ENCODE measurements at regions not wholly inside any gene's neighbourhood (a gene's known extent, or its start where the extent isn't known, plus 50 kb on each side); places are given as distances from the start of the nearest gene placed in this dataset.
"Not testable (repeated sequence)": the region's sequence is repeated elsewhere in the genome, so short reads cannot be mapped to it uniquely, and the experiment has no call there.

GRCh38 chr3:112765531-112765930 lies 81.1 kb downstream of the CD200R1L start:
- no peak for DNase-seq

DNA sequence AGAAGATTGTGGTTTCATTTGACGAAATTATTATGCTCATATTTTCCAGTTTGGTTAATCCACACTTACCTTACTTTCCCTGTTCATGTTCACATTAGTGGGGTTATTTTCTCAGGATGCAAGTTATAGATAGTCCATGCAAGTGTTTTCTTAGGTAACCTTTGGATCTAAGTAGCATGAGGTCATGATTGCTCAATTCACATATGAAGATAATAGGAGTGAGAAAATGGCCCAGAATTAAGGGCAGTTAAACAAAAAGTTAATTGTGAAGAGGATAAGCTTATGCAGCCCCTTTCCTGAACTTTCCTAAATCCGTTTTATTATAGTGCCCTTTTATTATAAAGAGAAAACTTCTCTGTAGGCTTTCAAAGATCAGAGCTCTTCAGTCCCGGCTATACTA lies 83.4 kb downstream of the CD200R1L start:
- DNase-seq = no peak

- DNase-seq = no peak
Measured at GRCh38 chr3:112761062-112761638, 85.5 kb downstream of the CD200R1L start.

DNA sequence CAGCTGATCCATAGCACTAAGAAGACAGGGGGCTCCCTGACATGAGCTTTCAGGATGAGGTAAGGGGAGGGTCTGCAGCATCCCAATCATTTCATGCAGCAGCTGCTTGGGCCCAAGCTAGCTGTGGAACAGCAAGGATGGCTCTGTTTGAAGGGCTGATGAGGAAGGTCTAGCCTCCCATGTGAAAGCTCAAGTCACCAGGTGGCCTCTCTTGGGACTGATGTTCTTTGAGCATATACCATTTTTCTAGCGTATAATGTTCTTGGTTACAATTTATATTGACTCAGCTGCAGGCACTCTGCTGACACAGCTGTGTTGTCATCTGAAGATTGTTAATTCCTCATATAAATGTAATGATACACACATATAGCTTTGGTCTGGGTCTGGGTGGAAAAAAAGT lies 87.0 kb downstream of the CD200R1L start:
- no peak for DNase-seq

DNA sequence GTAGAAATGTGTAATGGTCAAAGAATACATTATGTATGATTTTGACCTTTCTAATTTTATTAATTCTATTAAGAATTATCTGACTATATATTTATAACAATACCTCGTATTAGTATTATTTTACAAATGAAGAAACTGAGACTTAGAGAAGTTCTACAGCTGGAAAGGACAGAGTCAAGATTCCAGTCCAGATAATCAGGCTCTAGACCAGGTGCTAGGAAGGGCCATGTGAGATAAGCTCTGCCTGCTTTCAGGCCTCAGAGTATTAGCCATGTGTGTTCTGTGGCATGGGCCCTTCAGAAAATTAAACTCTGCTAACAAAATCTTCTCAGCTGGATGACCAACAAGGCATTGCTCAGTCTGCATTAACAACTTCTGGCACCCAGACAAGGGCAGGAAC lies 87.5 kb downstream of the CD200R1L start:
- no peak for DNase-seq

DNA sequence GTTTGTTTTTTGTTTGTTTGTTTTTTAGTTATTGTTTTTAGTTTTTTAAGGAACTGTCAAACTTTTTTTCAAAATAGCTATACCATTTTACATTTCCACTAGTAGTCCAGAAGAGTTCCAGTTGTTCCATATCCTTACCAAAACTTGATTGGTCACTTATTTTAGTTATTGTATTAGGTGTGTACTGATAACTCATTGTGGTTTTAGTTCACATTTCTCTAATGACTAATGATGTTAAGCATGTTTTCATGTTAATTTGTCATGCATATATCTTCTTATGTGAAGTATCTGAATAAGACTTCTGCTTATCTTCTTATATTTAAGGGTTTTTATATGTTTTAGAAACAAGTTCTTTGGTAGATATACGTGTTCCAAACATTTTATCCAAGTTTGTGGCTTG lies 89.5 kb downstream of the CD200R1L start:
- DNase-seq = no peak

- no peak for DNase-seq
Measured at GRCh38 chr3:112755845-112756613, 90.6 kb downstream of the CD200R1L start.

- not testable (repeated sequence) for DNase-seq
Measured at GRCh38 chr3:112755046-112755445, 91.6 kb downstream of the CD200R1L start.

DNA sequence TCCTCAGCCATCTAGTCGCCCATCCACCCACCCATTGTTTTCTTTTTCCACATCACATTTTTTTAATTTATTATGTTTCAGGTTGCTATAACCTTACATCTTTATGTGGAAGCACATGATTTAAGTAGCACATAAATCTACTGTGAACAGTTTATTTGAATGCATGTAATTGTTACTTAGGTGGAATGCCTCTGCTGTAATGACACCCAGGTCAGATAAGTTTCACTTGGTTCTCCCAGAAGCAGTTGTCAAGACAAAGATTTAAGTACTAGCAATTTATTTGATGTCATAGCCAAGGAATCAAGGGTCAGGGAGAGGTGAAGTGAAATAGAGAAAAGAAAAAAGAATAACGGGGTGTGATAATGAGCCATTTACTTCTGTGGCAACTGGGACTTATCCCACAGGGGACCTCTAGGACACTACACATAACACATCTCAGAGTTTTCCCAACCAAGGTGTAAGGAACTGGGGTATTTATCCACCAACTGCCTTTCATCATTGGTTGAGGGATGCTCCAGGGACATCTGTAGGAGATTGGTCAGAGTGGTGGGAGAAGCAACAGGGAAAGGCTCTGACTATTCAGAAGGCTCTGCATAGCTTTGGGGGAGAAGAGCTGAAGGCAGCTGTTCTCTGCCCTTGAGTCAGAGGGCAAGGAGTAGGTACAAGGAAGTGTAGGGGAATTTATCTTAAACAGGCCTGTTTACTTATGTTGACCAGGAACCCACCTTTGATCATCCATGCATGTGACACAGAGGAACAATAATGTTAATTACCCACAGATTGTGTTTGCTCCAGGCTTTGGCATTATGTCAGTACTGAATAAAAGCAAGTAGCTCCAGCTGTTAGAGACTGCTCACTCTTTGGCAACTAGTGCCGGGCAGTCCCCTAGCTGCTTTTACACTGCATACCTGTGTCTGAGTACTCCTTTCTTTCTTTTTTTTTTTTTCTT lies 94.8 kb downstream of the CD200R1L start:
- peak; percentile 69 for DNase-seq

- no peak for DNase-seq
Measured at GRCh38 chr3:112751061-112751460, 95.6 kb downstream of the CD200R1L start.

- DNase-seq = no peak
Measured at GRCh38 chr3:112747624-112748023, 99.0 kb downstream of the CD200R1L start.

GRCh38 chr3:112746675-112747280 lies 99.9 kb downstream of the CD200R1L start:
- DNase-seq = no peak

DNA sequence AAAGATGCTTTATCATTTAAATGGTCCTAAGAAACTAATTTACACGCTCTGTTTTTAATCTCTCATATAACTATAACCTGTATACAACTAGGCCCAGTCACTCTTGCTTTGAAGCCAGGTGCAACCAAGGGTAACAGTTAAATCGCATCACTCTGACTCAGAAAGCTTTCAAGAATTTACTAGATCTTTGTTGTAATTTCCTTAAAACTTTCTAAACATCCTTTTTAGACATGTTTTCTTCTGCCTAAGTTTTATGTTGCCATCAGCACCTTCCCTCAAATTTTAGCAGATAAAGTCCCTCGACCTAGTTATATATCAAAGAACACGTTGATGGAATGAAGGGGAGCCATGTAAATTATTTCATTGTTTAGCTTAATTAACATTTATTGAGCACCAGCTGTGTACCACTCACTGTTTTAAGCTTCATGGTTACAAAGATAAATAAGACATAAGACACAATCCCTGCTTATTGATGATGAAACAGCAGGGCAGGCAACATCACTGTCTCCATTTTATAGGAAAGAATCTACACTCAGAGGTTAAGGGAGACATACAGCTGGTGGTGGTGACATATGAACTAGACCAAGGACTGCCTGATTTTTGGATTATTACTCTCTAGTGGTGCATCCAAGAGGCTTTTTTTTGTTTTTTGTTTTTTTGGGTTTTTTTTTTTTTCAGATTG lies 101.0 kb downstream of the CD200R1L start:
- no peak for DNase-seq

- no peak for DNase-seq
Measured at GRCh38 chr3:112744825-112745566, 101.7 kb downstream of the CD200R1L start.

DNA sequence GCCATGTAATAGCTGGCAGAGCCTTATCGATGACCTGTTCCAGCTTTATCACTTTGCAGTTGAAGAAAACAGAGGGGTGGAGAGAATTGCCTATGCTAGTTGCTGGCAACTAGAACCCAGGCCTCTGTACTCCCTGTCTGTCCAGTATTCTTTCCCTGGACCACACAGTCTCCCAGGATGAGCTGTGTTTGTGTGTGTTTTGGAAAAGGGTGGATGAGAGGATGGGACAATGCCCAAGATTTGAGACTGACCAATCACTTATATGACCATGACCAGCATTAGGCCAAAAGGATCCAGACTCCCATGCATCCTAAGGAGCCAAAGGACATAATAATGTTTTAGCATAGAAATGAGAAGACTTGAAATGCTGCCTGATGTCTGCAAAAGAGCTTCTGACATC lies 102.6 kb downstream of the CD200R1L start:
- DNase-seq = no peak

GRCh38 chr3:112742934-112743333 lies 102.0 kb upstream of the CCDC80 start:
- no peak for DNase-seq

DNA sequence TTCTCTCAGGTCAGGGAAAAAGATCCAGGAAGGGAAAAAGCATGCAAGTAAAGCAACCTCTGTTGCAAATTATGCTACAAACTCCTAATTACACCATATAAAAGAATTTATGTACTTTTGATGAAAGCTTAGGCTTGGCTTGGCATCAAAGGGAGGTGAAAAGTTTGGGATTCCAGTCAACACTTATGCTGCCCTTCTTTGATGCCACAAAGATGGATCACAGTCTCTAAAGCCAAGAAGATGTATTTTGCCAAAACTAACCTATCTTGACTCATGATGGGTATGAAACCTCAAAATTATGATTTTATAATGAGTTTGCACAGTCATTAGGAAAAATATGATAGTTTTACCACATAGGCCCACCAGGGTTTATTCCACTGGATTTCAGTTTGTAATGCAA lies 101.0 kb upstream of the CCDC80 start:
- DNase-seq = no peak

DNA sequence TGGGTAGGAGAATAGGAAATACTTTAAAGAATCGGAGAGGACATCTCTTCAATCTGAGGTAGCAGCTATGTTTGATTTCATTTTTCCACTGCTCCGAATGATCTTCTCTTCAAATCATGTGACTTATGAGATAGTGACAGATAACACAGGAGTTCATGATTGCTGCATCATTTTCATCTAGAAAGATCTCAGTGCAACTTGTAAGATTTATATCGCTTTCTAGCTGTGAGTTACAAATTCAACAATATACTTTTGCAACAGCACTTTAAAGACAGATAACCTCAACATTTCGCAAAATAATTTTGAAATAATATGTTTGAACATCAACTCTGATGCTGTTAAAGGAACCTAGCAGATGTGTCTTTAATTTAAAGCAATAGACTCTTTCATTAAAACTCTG lies 99.9 kb upstream of the CCDC80 start:
- DNase-seq = no peak

- no peak for DNase-seq
Measured at GRCh38 chr3:112739252-112739965, 98.5 kb upstream of the CCDC80 start.

GRCh38 chr3:112738366-112738765 lies 97.4 kb upstream of the CCDC80 start:
- no peak for DNase-seq

Measured in renal pelvis (tissue), 1 donor.